GM12873 (cell line): ENCODE measurements at regions not wholly inside any gene's neighbourhood (a gene's known extent, or its start where the extent isn't known, plus 50 kb on each side); places are given as distances from the start of the nearest gene placed in this dataset.

ENCODE experiments used
- CTCF ChIP-seq: IDR thresholded peaks from 2 replicates; pipeline ENCODE4 v1.5.1; 2012; ENCODE audit warnings: low read depth, mild to moderate bottlenecking, moderate library complexity, low read length, control low read depth; ENCODE audit not compliant: insufficient read depth; ENCODE audit errors: missing control alignments

- TF ChIP-seq CTCF, result no peak
These were observed 262.6 kb upstream of the HDAC4 start for GRCh38 chr2:239663364-239663924.

- TF ChIP-seq CTCF, result no peak
These were observed 261.7 kb upstream of the HDAC4 start for GRCh38 chr2:239662413-239663120.

GRCh38 chr2:239661334-239662312 lies 260.8 kb upstream of the HDAC4 start:
- no peak for TF ChIP-seq CTCF

- no peak for TF ChIP-seq CTCF
These were observed 259.8 kb upstream of the HDAC4 start for GRCh38 chr2:239660390-239661230.

GRCh38 chr2:239657992-239658391 lies 257.2 kb upstream of the HDAC4 start:
- no peak for TF ChIP-seq CTCF

GRCh38 chr2:239657236-239657635 lies 256.4 kb upstream of the HDAC4 start:
- TF ChIP-seq CTCF, result no peak

- no peak for TF ChIP-seq CTCF
These were observed 253.4 kb upstream of the HDAC4 start for GRCh38 chr2:239654266-239654665.
